SU-DHL-6 (cell line): ENCODE measurements at regions not wholly inside any gene's neighbourhood (a gene's known extent, or its start where the extent isn't known, plus 50 kb on each side); places are given as distances from the start of the nearest gene placed in this dataset.

Experiments used
- H2AFZ ChIP-seq: fragments of 200-600 bp; sonication (generic); 2 replicates; pipeline ENCODE4 v1.6.1; 2014; ENCODE audit warnings: low read depth, mild to moderate bottlenecking, moderate library complexity, mixed read lengths, antibody characterized with exemption, low read length; ENCODE audit not compliant: severe bottlenecking
- H3F3A ChIP-seq: fragments of 200-600 bp; shearing (Covaris generic); 2 replicates; pipeline ENCODE4 v1.6.0; 2016; ENCODE audit warnings: antibody characterized with exemption, mild to moderate bottlenecking; ENCODE audit not compliant: insufficient read depth
- H3K27ac ChIP-seq: fragments of 200-600 bp; sonication (generic); 2 replicates; pipeline ENCODE4 v1.5.1; 2016; ENCODE audit warnings: low read depth, mild to moderate bottlenecking, low read length, moderate library complexity, mixed read lengths
- H3K27me3 ChIP-seq: fragments of 200-600 bp; sonication (generic), shearing (Covaris generic); 2 replicates; pipeline ENCODE4 v1.6.0; 2014; ENCODE audit warnings: mild to moderate bottlenecking, low read length
- H3K36me3 ChIP-seq: fragments of 200-600 bp; sonication (generic); 2 replicates; pipeline ENCODE4 v1.6.1; 2014; ENCODE audit warnings: mild to moderate bottlenecking, low read length, mixed read lengths
- H3K4me2 ChIP-seq: fragments of 300-600, 200-600 bp; shearing (Covaris generic), sonication (generic); 2 replicates; pipeline ENCODE4 v1.6.0; 2014; ENCODE audit warnings: low read length, low read depth, mild to moderate bottlenecking; ENCODE audit not compliant: poor library complexity, severe bottlenecking
- H3K4me3 ChIP-seq: fragments of 200-600 bp; sonication (generic); 2 replicates; pipeline ENCODE4 v1.5.1; 2014; ENCODE audit warnings: antibody characterized with exemption, low read length, mild to moderate bottlenecking, mixed read lengths; ENCODE audit not compliant: insufficient read depth, poor library complexity, severe bottlenecking
- H3K79me2 ChIP-seq: fragments of 200-600 bp; sonication (generic); 2 replicates; pipeline ENCODE4 v1.6.1; 2014; ENCODE audit warnings: mild to moderate bottlenecking, low read length, moderate library complexity; ENCODE audit not compliant: insufficient read depth
- H3K9ac ChIP-seq: fragments of 200-600 bp; sonication (generic); 2 replicates; pipeline ENCODE4 v1.7.0; 2014; ENCODE audit warnings: mild to moderate bottlenecking, low read length
- H3K9me2 ChIP-seq: fragments of 200-600 bp; sonication (generic); replicated peaks from 2 replicates; pipeline ENCODE4 v1.6.1; 2014; ENCODE audit warnings: low read length; ENCODE audit not compliant: insufficient read depth
- H3K9me3 ChIP-seq: fragments of 200-600 bp; sonication (generic); 2 replicates; pipeline ENCODE4 v1.6.1; 2014; ENCODE audit warnings: low read length, mixed read lengths; ENCODE audit not compliant: insufficient read depth
- H4K20me1 ChIP-seq: fragments of 200-600 bp; sonication (generic); 2 replicates; pipeline ENCODE4 v1.6.1; 2014; ENCODE audit warnings: low read depth, mild to moderate bottlenecking, antibody characterized with exemption, low read length, moderate library complexity, mixed read lengths
- CTCF ChIP-seq: fragments of 200-600 bp; sonication (generic); IDR thresholded peaks from one replicate; pipeline ENCODE4 v1.5.1; 2017; ENCODE audit warnings: antibody characterized with exemption, mild to moderate bottlenecking, low read length, moderate library complexity; ENCODE audit not compliant: insufficient read depth, poor library complexity, severe bottlenecking
- EZH2phosphoT487 ChIP-seq: fragments of 200-600 bp; sonication (generic), shearing (Covaris generic); conservative IDR thresholded peaks from 2 replicates; pipeline ENCODE4 v1.6.1; 2018; ENCODE audit warnings: mild to moderate bottlenecking, antibody characterized with exemption, low read length, moderate library complexity, mixed read lengths

GRCh38 chr11:90510839-90511238 is 288.0 kb upstream of the CHORDC1 start:
- Histone ChIP-seq H3K9me2 (no peaks in the 10 kb centered on the region), H2AFZ (no peak overlapping the region), H3K9ac (no peak overlapping the region), H3K27me3 (no peaks in the 10 kb centered on the region), H3K27ac (no peak overlapping the region), H3K79me2 (no peaks in the 10 kb centered on the region), H3K9me3 (no peaks in the 10 kb centered on the region), H3K4me2 (no peak overlapping the region), H3K36me3 (no peaks in the 10 kb centered on the region), H3K4me3 (no peak overlapping the region), H4K20me1 (no peaks in the 10 kb centered on the region), H3F3A (no peaks in the 10 kb centered on the region)
- TF ChIP-seq CTCF (no peak), EZH2phosphoT487 (no peak)

- H3K79me2 ChIP-seq = no peaks in the 10 kb centered on the region
- H3K27ac ChIP-seq = no peak overlapping the region
- H3K9ac ChIP-seq = no peak overlapping the region
- no peak overlapping the region for H3K4me3 ChIP-seq
- no peaks in the 10 kb centered on the region for H3K9me2 ChIP-seq
- H3K4me2 ChIP-seq = no peak overlapping the region
- no peaks in the 10 kb centered on the region for H3K36me3 ChIP-seq
- H4K20me1 ChIP-seq = no peaks in the 10 kb centered on the region
- no peaks in the 10 kb centered on the region for H3F3A ChIP-seq
- no peak for TF ChIP-seq EZH2phosphoT487
- TF ChIP-seq CTCF = no peak
- no peaks in the 10 kb centered on the region for H3K9me3 ChIP-seq
- no peak overlapping the region for H2AFZ ChIP-seq
- no peaks in the 10 kb centered on the region for H3K27me3 ChIP-seq
Observed at GRCh38 chr11:90500922-90501568, 278.2 kb upstream of the CHORDC1 start.

- H3F3A ChIP-seq = no peaks in the 10 kb centered on the region
- H3K36me3 ChIP-seq = no peaks in the 10 kb centered on the region
- TF ChIP-seq CTCF = no peak
- TF ChIP-seq EZH2phosphoT487 = no peak
- H3K9me3 ChIP-seq = no peaks in the 10 kb centered on the region
- no peak overlapping the region for H3K4me2 ChIP-seq
- H3K27me3 ChIP-seq = no peaks in the 10 kb centered on the region
- no peak overlapping the region for H3K27ac ChIP-seq
- H2AFZ ChIP-seq = no peak overlapping the region
- H3K9me2 ChIP-seq = no peaks in the 10 kb centered on the region
- no peak overlapping the region for H3K4me3 ChIP-seq
- H3K79me2 ChIP-seq = no peaks in the 10 kb centered on the region
- no peaks in the 10 kb centered on the region for H4K20me1 ChIP-seq
- no peak overlapping the region for H3K9ac ChIP-seq
Observed at GRCh38 chr11:90496722-90497121, 273.9 kb upstream of the CHORDC1 start.
